GM12873 (cell line): ENCODE measurements at regions not wholly inside any gene's neighbourhood (a gene's known extent, or its start where the extent isn't known, plus 50 kb on each side); places are given as distances from the start of the nearest gene placed in this dataset.

Experiments used
- CTCF ChIP-seq: IDR thresholded peaks from 2 replicates; pipeline ENCODE4 v1.5.1; 2012; ENCODE audit warnings: low read depth, mild to moderate bottlenecking, moderate library complexity, low read length, control low read depth; ENCODE audit not compliant: insufficient read depth; ENCODE audit errors: missing control alignments

- no peak for TF ChIP-seq CTCF
Measured at GRCh38 chrX:42459735-42460134, 318.2 kb downstream of the PPP1R2C start.

GRCh38 chrX:42456176-42456700, 321.7 kb downstream of the PPP1R2C start:
- TF ChIP-seq CTCF, result no peak

- TF ChIP-seq CTCF, result no peak
Measured at GRCh38 chrX:42450228-42450627, 327.7 kb downstream of the PPP1R2C start.

- no peak for TF ChIP-seq CTCF
Measured at GRCh38 chrX:42443267-42443666, 334.7 kb downstream of the PPP1R2C start.

DNA sequence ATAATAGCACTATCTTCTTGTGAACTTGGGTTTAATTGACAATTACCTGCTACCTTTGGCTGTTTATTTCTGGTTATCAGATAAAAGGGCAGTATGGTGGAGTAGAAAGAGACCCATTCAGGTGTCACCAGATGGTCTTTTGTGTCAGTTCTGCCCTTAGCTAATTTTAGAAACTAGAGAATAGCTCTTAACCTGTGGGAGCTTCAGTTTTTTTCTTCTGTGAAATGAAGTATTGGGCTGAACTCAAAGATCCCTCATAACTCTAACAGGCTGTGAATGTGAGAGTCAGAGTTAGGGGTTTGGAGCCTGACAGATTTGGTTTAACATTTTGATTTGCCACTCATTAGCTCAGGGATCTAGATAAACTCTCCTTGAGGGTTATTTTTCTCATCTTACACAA, 335.2 kb downstream of the PPP1R2C start:
- no peak for TF ChIP-seq CTCF

DNA sequence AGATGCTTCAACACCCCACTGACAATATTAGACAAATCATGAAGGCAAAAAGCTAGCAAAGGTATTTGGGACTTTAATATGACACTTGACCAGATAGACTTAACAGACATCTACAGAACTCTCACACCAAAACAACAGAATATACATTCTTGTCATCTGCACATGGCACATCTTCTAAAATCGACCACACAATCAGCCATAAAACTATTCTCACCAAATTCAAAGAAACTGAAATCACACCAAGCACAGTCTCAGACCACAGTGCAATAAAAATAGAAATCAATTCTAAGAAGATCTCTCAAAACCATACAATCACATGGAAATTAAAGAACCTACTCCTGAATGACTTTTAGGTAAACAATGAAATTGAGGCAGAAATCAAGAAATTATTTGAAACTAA, 340.8 kb downstream of the PPP1R2C start:
- no peak for TF ChIP-seq CTCF

DNA sequence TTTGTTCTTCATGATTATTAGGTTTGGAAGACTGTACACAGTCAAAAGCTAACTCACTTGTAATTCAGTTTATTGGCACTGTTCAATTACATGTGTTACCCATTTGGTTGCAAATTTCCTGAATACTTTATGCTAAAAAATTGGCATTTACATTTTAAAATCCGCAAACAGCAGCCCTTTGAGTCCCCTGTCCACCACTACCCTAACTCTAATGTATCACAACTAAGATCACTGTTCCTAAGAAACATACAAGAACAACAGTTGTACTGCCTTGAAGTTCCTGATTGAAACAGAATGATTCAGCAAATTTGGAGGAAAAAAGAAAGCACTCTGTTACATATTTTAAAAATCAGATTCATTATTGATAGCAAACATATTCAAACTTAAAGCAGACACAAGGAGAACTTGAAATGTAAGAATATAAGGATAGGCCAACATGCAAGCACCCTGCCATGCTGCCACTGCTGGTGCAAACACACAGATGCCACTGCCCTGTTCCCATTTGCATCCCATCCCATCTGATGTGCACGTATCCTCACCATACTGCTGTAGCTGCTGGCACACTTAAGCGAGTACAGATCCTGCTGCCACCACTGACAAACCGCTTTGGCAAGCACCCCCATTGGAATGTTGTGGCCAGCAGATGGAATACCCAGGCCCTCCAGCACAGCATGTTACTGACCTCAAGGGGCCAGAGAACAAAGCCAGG, 343.4 kb downstream of the PPP1R2C start:
- no peak for TF ChIP-seq CTCF

GRCh38 chrX:42432552-42432951, 345.4 kb downstream of the PPP1R2C start:
- no peak for TF ChIP-seq CTCF
